ENCODE measurements at regions not wholly inside any gene's neighbourhood (a gene's known extent, or its start where the extent isn't known, plus 50 kb on each side); places are given as distances from the start of the nearest gene placed in this dataset.

DNA sequence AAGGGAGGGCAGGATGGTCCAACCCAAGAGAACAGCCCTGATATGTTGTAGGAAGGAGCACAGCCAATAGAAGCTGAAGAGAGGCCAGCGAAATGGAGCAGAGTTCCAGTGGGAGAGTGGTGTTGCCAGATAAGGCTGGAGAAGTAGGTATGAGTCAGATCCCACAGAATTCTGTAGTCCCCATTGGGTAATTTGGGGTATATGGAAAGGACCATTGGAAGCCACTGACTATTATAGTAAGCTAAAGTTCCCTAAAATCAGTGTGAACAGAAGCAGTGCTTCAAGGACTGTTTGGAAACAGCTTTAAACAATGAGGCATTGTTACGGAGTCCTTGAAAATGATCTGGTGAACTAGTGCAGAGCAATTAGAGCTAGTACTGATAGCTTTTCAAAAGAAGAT is 63.0 kb downstream of the DISP1 start:
- TF ChIP-seq YY1 (IDR thresholded peaks at IDR 0.05; ENCODE audit: insufficient read depth, insufficient read length) (no peak), SUZ12 (IDR thresholded peaks at IDR 0.05; ENCODE audit: extremely low read depth, insufficient read depth, insufficient read length) (no peak), ZNF274 (IDR thresholded peaks at IDR 0.05; ENCODE audit: low read depth, low read length) (no peak)
